ENCODE measurements at regions not wholly inside any gene's neighbourhood (a gene's known extent, or its start where the extent isn't known, plus 50 kb on each side); places are given as distances from the start of the nearest gene placed in this dataset.

DNA sequence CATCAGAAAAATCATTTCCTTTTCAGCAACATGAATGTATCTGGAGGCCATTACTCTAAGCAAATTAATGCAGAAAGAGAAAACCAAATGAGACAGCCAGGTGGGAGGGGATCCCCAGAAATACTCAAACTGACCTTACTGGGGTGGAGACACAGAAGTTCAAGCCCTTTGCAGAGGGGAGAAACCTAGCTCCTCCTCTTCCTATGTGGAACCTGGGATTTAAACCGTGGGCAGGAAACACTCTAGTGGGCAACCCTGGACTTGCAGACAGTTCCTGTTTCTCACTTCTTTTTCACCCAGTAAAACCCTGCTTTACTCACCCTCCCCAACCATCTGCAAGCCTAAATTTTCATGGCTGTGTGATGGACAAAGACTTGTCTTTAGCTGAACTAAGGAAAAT lies 61.3 kb downstream of the SLITRK6 start:
- TF ChIP-seq, protein P1, sequence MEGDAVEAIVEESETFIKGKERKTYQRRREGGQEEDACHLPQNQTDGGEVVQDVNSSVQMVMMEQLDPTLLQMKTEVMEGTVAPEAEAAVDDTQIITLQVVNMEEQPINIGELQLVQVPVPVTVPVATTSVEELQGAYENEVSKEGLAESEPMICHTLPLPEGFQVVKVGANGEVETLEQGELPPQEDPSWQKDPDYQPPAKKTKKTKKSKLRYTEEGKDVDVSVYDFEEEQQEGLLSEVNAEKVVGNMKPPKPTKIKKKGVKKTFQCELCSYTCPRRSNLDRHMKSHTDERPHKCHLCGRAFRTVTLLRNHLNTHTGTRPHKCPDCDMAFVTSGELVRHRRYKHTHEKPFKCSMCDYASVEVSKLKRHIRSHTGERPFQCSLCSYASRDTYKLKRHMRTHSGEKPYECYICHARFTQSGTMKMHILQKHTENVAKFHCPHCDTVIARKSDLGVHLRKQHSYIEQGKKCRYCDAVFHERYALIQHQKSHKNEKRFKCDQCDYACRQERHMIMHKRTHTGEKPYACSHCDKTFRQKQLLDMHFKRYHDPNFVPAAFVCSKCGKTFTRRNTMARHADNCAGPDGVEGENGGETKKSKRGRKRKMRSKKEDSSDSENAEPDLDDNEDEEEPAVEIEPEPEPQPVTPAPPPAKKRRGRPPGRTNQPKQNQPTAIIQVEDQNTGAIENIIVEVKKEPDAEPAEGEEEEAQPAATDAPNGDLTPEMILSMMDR (IDR thresholded peaks at IDR 0.05), result no peak
- no peak for TF ChIP-seq EZH2 (IDR thresholded peaks at IDR 0.05; ENCODE audit: borderline replicate concordance, insufficient read depth, low read depth, low read length, poor library complexity, severe bottlenecking)

Measured in B cell (primary cell).